K562 (cell line): ENCODE measurements at regions not wholly inside any gene's neighbourhood (a gene's known extent, or its start where the extent isn't known, plus 50 kb on each side); places are given as distances from the start of the nearest gene placed in this dataset.

ENCODE experiments used
- ATAC-seq: fragments of 200-7000 bp; cut with Tn5 transposase; 3 replicates; pipeline ENCODE4 v1.9.1; 2020; ENCODE audit warnings: moderate library complexity
- BruUV-seq: library from RNA; stranded (reverse); fragments of 400-500 nt; replicated peaks from 2 replicates; lab custom pipeline; 2021; lab: Mats Ljungman, UMichigan
- CTCF ChIA-PET: fragments of 300-600 bp; formaldehyde crosslinking; extraction: SDS; loops from one replicate; lab custom pipeline; 2021; ENCODE audit warnings: low intra/inter-chr PET ratio; lab: Yijun Ruan, JAX
- POLR2A ChIA-PET: fragments of 300-600, 350-650 bp; sonication (Branson Sonifier 250); formaldehyde crosslinking; extraction: SDS; loops from one replicate; lab custom pipeline; 2021; ENCODE audit warnings: antibody characterized with exemption, inconsistent platforms; lab: Yijun Ruan, JAX
- DNase-seq, 4 experiments: peaks; one replicate each; pipeline versions ENCODE4 v3.0.0 to v3.0.0-alpha.2; 2011 to 2018; ENCODE audit warnings: low spot score in 3 of 4, mixed read lengths in 3 of 4; ENCODE audit errors: extremely low read depth in 1 of 4
- FAIRE-seq: peaks from 2 replicates; lab custom pipeline; 2011; peaks lifted over from hg19 to GRCh38; lab: Jason Lieb, UNC
- H2AFZ ChIP-seq: 2 replicates; pipeline ENCODE4 v1.6.0; 2011; ENCODE audit warnings: low read depth, low read length, control low read depth, inconsistent platforms
- H3K27ac ChIP-seq: fragments of 200-600 bp; 3 replicates; pipeline ENCODE4 v1.8.0; 2011; ENCODE audit warnings: low read depth, mild to moderate bottlenecking, control low read depth, inconsistent platforms, low read length, moderate library complexity, mixed read lengths; ENCODE audit errors: extremely low read depth
- H3K27me3 ChIP-seq, 2 experiments: fragments of 300-600 bp in 1 of 2; 2 replicates in 1 of 2; 3 replicates in 1 of 2; pipeline versions ENCODE4 v1.6.0 to v1.8.0; 2011; ENCODE audit warnings: inconsistent platforms in 2 of 2, low read length in 2 of 2, mild to moderate bottlenecking in 1 of 2, mixed read lengths in 1 of 2, moderate library complexity in 1 of 2; ENCODE audit not compliant: control insufficient read depth in 2 of 2, insufficient read depth in 2 of 2
- H3K36me3 ChIP-seq: fragments of 300-600 bp; 3 replicates; pipeline ENCODE4 v1.8.0; 2011; ENCODE audit warnings: mild to moderate bottlenecking, low read length, inconsistent platforms; ENCODE audit not compliant: control insufficient read depth, insufficient read depth
- H3K4me1 ChIP-seq, 2 experiments: fragments of 200-600 bp in 1 of 2; replicated peaks in 1 of 2; 2 replicates in 1 of 2; 3 replicates in 1 of 2; pipeline versions ENCODE4 v1.5.1 to v1.8.0; 2011; ENCODE audit warnings: inconsistent platforms in 2 of 2, low read length in 2 of 2, mild to moderate bottlenecking in 1 of 2, mixed read lengths in 1 of 2, moderate library complexity in 1 of 2; ENCODE audit not compliant: control insufficient read depth in 2 of 2, insufficient read depth in 2 of 2
- H3K4me2 ChIP-seq: 2 replicates; pipeline ENCODE4 v1.6.1; 2011; ENCODE audit warnings: low read length, control low read depth, inconsistent platforms, mixed read lengths; ENCODE audit not compliant: insufficient read depth
- H3K4me3 ChIP-seq: fragments of 200-600 bp; sonication (generic), shearing (Covaris generic); 2 replicates; pipeline ENCODE4 v1.5.1; 2016; ENCODE audit warnings: control low read depth, inconsistent platforms
- H3K79me2 ChIP-seq: fragments of 200-600 bp; 3 replicates; pipeline ENCODE4 v1.8.0; 2011; ENCODE audit warnings: low read length, inconsistent platforms; ENCODE audit not compliant: control insufficient read depth, insufficient read depth
- H3K9ac ChIP-seq, 2 experiments: 2 replicates each; pipeline versions ENCODE4 v1.6.0 to v1.6.1; 2011; ENCODE audit warnings: low read depth in 2 of 2, low read length in 2 of 2, control low read depth in 1 of 2, inconsistent platforms in 1 of 2, mild to moderate bottlenecking in 1 of 2, mixed read lengths in 1 of 2; ENCODE audit not compliant: insufficient read depth in 1 of 2
- H3K9me1 ChIP-seq: one replicate; pipeline ENCODE4 v1.6.0; 2011; ENCODE audit warnings: inconsistent platforms, mild to moderate bottlenecking, low read length, moderate library complexity; ENCODE audit not compliant: control insufficient read depth, insufficient read depth
- H3K9me3 ChIP-seq: replicated peaks from 2 replicates; pipeline ENCODE4 v1.5.1; 2011; ENCODE audit warnings: low read depth, low read length, inconsistent platforms; ENCODE audit not compliant: control insufficient read depth, insufficient read depth
- H4K20me1 ChIP-seq: replicated peaks from 2 replicates; pipeline ENCODE4 v1.6.1; 2011; ENCODE audit warnings: low read length, inconsistent platforms, mixed read lengths; ENCODE audit not compliant: control insufficient read depth, insufficient read depth
- MAFK ChIP-seq: IDR thresholded peaks from 2 replicates; pipeline ENCODE4 v1.6.1; 2011; ENCODE audit warnings: low read length, improper control_type of control experiment
- NCOA6 ChIP-seq: fragments of 450-650 bp; IDR thresholded peaks from 2 replicates; pipeline ENCODE4 v1.6.1; 2017; ENCODE audit warnings: mild to moderate bottlenecking
- PHF8 ChIP-seq: fragments of 200-600 bp; sonication (generic); IDR thresholded peaks from 2 replicates; pipeline ENCODE4 v1.6.1; 2012; ENCODE audit warnings: mixed run types, mild to moderate bottlenecking, inconsistent platforms, low read length, moderate library complexity, borderline replicate concordance
- PML ChIP-seq: IDR thresholded peaks from 2 replicates; pipeline ENCODE4 v1.6.1; 2012; ENCODE audit warnings: low read length, inconsistent platforms
- RBFOX2 ChIP-seq: fragments of 200-400 bp; formaldehyde crosslinking; IDR thresholded peaks from 2 replicates; pipeline ENCODE4 v1.6.1; 2017; ENCODE audit warnings: low read depth, mild to moderate bottlenecking, low read length, moderate library complexity
- SMARCA5 ChIP-seq: fragments of 450-650 bp; IDR thresholded peaks from 2 replicates; pipeline ENCODE4 v1.6.1; 2016
- XRCC3 ChIP-seq: fragments of 450-650 bp; IDR thresholded peaks from 2 replicates; pipeline ENCODE4 v1.6.1; 2017; ENCODE audit warnings: mild to moderate bottlenecking, moderate library complexity
- ZNF140 ChIP-seq: fragments of 250-450 bp; sonication (Bioruptor Pico); IDR thresholded peaks from 2 replicates; pipeline ENCODE4 v1.8.0; 2021; ENCODE audit warnings: moderate library complexity, mild to moderate bottlenecking, inconsistent platforms
- ZNF184 ChIP-seq: sonication (generic); formaldehyde crosslinking; IDR thresholded peaks from 2 replicates; pipeline ENCODE4 v1.5.0; 2020; ENCODE audit warnings: missing genetic modification reagents
- WGBS: fragments of 100-300 bp; shearing (Covaris generic); methylation state at CpG from one replicate; pipeline ENCODE4 v1.1.6; 2016; ENCODE audit warnings: low coverage, mixed read lengths; ENCODE audit not compliant: insufficient coverage; ENCODE audit errors: missing lambda C conversion rate; 5-methylcytosine and 5-hydroxymethylcytosine counted together
- in situ Hi-C: fragments of 300-500 bp; cut with MboI; formaldehyde crosslinking; loops from 4 replicates; pipeline ENCODE4 v1.15.0; 2018; ENCODE audit warnings: inconsistent platforms, mixed read lengths
- intact Hi-C: fragments of 100-400 bp; cut with micrococcal nuclease; formaldehyde crosslinking; loops from 2 replicates; pipeline ENCODE4 v1.14.2; 2022
- TF ChIP-seq, protein P1 (sequence below): fragments of 450-650 bp; conservative IDR thresholded peaks from 2 replicates; pipeline ENCODE4 v1.6.1; 2016; ENCODE audit warnings: missing genetic modification characterization, low read depth, mild to moderate bottlenecking, missing compliant biosample characterization, moderate library complexity
- TF ChIP-seq, protein P2 (sequence below): sonication (generic); formaldehyde crosslinking; IDR thresholded peaks from 2 replicates; pipeline ENCODE4 v1.8.1; 2022; ENCODE audit warnings: missing genetic modification reagents

- TF ChIP-seq XRCC3 (no peak), ZNF184 (CRISPR knock-in tag) (no peak), MAFK (peak; percentile 50; the same call in 1 of the 2 replicates), PML (no peak), SMARCA5 (no peak)
- TF ChIP-seq, protein P1, sequence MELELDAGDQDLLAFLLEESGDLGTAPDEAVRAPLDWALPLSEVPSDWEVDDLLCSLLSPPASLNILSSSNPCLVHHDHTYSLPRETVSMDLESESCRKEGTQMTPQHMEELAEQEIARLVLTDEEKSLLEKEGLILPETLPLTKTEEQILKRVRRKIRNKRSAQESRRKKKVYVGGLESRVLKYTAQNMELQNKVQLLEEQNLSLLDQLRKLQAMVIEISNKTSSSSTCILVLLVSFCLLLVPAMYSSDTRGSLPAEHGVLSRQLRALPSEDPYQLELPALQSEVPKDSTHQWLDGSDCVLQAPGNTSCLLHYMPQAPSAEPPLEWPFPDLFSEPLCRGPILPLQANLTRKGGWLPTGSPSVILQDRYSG, result no peak
- TF ChIP-seq, protein P2, sequence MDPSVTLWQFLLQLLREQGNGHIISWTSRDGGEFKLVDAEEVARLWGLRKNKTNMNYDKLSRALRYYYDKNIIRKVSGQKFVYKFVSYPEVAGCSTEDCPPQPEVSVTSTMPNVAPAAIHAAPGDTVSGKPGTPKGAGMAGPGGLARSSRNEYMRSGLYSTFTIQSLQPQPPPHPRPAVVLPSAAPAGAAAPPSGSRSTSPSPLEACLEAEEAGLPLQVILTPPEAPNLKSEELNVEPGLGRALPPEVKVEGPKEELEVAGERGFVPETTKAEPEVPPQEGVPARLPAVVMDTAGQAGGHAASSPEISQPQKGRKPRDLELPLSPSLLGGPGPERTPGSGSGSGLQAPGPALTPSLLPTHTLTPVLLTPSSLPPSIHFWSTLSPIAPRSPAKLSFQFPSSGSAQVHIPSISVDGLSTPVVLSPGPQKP (CRISPR knock-in tag), result no peak
Observed at GRCh38 chr1:79808816-79809475, 802.4 kb upstream of the ADGRL4 start (continued).

DNA sequence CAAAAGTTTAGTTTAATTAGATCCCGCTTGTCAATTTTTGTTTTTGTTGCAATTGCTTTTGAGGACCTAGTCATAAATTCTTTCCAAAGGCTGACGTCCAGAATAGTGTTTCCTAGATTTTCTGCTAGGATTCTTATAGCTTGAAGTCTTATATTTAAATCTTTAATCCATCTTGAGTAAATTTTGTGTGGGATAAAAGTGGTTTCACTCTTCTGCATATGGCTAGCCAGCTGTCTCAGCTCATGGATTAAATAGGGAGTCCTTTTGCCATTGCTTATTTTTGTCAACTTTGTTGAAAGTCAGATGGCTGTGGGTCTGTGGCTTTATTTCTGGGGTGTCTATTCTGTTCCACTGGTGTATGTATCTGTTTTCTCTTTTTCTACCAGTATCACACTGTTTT is 801.3 kb upstream of the ADGRL4 start:
- H3K4me1 ChIP-seq, result no peaks in the 10 kb centered on the region
- WGBS, result 0% methylated on average over 2 of the region's 2 CpGs
- DNase-seq (no peak), ATAC-seq (no peak), FAIRE-seq (no peak)
- CTCF ChIA-PET, result no interaction called here
- no peaks in the 10 kb centered on the region for H3K36me3 ChIP-seq
- in situ Hi-C loops, result no loop called here
- H2AFZ ChIP-seq, result no peak overlapping the region
- H3K27me3 ChIP-seq, result no peaks in the 10 kb centered on the region
- no peaks in the 10 kb centered on the region for H4K20me1 ChIP-seq
- POLR2A ChIA-PET, result no interaction called here
- H3K9me1 ChIP-seq, result no peaks in the 10 kb centered on the region
- no peak overlapping the region for H3K4me3 ChIP-seq
- H3K4me2 ChIP-seq, result no peak overlapping the region
- H3K9ac ChIP-seq, result no peak overlapping the region
- no peaks in the 10 kb centered on the region for H3K79me2 ChIP-seq
- no TSS peak for BruUV-seq
- H3K27ac ChIP-seq, result no peak overlapping the region
- intact Hi-C loops, result no loop called here
- H3K9me3 ChIP-seq, result no peaks in the 10 kb centered on the region
- TF ChIP-seq NCOA6 (no peak), RBFOX2 (no peak), PHF8 (no peak), ZNF140 (no peak)
